DMS153 (cell line): ENCODE measurements at regions not wholly inside any gene's neighbourhood (a gene's known extent, or its start where the extent isn't known, plus 50 kb on each side); places are given as distances from the start of the nearest gene placed in this dataset.
"Not testable (repeated sequence)": the region's sequence is repeated elsewhere in the genome, so short reads cannot be mapped to it uniquely, and the experiment has no call there.

Experiments
- DNase-seq: peaks from one replicate; lab custom pipeline; 2025; lab: John Stamatoyannopoulos, UW

DNA sequence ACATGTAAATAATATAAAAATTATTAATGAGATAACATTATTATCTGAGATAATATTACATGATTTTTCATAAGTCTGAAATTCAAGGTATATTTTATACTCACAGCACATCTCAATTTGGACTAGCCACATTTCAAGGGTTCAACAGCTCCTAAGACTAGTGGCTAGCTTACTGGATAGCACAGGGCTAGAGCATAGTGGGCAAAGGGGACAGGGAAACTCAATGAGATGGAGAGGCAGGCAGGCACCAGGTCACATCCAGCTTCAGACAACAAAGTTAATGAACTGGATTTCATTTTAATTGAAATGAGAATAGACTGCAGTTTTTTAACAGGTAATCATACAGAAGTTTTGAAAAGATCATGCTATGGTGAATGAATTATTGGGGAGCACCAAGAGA is 137.4 kb downstream of the NBPF8 start:
- not testable (repeated sequence) for DNase-seq

DNA sequence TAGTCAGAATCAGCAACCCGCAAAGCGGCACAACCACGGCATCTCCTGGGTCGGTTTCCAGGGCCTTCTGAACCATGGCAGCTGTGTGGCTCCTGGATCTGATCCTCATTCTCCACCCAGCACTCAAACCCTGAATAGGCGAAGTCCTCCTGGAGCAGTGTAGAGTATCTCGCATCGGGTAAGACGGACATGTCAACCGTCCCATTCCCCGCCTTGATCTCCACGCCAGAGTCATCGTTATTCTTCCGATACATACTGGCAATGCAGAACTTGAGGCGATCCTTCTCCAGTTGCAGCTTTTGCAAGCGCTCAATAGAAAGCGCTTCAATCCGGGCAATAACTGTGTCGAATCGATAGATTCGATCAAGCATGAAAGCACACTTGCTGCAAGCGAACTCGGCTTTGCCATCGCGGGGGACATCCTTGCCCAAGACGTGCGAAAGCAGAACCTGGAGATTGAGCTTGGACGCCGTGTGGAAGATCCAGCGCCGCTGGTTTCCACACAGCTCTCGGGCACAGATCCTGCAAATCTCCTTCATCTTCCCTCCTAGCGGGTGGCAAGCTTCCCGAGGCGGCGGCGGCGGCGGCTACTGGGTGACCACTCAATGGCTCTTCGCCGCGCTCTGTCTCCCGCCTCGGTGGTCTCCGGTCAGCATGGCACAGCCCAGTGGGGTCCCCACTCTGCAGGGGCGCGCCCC is 142.9 kb downstream of the NBPF8 start:
- not testable (repeated sequence) for DNase-seq

DNA sequence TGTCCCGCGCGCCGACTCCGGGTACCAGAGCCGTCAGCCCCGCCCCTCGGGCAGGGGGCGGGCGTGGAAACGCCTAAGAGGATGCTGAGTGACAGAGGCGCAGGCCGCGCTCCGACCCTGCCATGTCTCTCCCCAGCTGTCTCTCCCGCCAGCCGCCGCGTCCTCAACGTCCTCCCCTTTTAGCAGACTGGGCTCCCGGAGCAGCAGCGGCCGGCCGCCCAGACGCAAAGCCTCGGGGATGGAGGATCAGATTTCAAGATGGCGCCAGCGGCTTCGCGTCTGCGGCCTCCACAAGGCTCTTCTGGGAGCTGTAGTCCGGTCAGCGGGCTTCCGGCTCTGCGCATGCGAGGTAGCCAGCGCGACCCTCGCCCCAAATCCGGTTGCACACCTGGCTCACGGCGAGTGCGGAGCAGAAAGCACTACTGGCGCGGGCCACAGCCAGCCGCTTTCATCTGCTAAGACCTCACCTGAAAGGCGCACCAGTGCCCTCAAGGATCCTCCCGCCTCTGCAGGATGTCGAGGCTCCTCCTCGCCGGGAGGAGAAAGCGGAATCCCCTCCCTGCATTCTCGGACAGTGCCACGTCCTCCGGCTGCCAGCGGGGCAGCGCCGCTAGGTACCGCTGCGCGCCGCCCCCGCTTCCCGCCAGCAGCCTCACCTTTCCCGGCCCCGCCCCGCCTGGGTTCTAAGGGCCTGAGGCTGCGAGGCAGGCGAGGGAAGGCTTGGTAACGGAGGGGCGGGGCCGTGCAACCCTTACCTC is 143.6 kb downstream of the NBPF8 start:
- DNase-seq, result peak; percentile 49

DNA sequence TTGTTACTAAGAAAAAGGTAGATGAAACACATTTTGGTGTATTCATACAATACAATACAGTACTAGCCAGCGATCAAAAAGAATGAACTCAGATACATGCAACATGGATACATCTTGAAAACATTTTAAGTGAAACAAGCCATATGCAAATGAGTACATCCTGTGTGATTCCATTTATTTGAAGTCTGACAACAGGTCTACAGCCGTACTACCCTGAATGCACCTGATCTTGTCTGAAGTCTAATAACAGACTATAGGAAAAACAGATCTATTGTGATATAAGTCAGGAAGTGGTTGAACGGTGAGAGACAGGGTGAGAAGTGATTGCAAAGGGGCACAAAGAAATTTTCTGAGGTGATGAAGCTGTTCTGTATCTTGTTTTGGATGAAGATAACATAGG is 146.9 kb downstream of the NBPF8 start:
- DNase-seq, result not testable (repeated sequence)

DNA sequence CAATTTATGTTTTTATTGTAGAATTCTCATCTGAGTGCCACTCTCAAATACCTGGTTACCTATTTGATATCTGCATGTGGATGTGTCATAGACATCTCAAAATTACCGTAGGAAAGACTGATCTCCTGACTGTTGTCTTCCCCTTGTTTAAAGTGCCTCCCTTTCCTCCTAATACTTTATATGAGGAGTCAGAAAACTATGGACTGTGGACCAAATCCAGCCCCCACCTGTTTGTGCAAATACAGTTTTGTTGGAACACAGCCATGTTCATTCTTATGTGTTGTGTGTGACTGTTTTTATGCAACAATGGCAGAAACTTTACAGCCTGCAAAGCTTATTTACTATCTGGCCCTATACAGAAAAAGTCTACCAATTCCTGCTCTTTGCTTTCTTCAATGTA is 150.6 kb downstream of the NBPF8 start:
- not testable (repeated sequence) for DNase-seq

DNA sequence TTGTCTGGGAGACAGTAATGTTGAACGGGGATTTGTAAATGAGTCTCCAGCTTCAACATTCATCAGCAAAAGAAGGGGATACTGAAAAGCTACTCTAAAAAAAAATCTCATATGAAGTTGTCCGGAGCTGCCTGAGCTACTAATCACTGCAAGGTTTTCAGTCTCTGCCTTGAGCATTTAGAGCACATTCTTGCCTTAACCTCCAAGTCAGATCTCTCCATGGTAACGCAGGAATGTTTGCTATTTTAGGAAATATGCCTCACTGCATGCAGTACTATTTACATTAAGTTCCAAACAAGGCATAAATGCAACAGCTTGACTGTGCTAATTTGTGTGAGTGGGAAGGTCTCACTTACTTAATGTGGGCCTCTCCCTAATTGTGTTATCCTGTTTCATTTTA is 152.8 kb downstream of the NBPF8 start:
- not testable (repeated sequence) for DNase-seq

DNA sequence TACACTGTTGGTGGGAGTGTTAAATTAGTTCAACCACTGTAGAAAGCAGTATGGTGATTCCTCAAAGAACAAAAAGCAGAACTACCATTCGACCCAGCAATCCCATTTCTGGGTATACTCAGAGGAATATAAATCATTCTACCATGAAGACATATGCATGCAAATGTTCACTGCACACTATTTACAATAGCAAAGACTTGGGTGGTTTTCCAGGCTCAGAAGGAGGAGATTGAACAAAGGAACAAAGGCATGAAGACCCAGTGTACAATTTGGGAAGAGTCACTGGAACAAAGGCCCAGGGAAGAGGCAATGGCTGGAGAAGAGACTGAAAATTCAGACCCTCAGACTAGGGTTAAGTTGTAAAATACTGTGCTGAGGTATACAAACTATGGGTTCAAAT is 148.5 kb upstream of the NBPF26 start:
- not testable (repeated sequence) for DNase-seq

DNA sequence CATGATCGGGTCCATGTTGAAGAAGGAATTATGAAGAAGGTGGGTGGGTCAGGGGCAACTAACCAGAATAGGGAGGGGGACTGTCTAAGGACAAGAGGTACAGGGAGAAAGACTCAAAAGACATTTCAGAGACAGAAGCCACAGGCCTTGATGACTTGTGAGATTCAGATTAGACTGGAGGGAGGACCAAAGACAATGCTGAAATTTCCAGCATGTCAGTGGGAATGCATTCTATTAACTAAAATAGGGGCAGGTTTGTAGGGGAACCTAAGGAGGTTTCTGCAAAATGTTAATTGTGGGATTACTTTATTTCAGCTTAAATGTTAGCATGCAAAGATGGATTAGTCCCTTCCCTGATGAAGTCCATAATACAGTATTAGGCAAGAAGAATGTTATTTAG is 141.6 kb upstream of the NBPF26 start:
- not testable (repeated sequence) for DNase-seq

DNA sequence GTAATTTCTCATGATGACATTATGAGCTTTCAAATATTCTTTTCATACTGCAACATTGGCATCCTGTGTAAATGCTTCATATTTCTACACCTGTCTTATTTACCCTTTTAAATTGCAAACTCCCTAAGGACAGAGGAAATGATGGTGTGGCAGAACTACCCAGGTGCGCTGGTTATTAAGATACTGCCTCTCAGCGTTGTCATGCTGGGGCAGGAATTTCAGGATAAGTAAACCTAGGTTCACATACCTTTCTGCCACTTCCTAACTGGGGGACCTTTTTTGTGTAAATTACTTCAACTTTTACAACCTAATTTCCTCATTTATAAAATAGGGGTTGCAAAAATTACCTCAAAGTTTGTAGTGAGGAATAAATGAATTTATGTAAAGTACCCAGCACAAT is 137.7 kb upstream of the NBPF26 start:
- DNase-seq, result not testable (repeated sequence)

DNA sequence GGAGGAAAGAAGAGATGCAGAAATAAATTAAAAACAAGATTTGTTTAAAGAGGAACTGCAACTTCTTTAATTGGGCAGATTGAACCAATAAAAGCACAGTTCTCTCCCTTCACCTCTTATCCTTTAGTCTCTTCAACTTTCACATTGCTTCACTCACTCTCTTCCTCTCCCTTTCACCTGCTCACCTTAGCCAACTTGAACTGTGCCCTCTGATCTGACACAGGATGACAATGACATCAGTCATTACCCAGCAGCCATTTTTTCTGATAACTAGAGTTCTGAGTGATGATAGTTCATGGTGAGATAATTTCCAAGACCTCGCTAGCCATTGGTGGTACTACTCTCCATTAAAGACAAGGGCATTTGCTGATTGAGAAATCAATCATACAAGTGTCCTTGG is 134.9 kb upstream of the NBPF26 start:
- DNase-seq, result not testable (repeated sequence)

DNA sequence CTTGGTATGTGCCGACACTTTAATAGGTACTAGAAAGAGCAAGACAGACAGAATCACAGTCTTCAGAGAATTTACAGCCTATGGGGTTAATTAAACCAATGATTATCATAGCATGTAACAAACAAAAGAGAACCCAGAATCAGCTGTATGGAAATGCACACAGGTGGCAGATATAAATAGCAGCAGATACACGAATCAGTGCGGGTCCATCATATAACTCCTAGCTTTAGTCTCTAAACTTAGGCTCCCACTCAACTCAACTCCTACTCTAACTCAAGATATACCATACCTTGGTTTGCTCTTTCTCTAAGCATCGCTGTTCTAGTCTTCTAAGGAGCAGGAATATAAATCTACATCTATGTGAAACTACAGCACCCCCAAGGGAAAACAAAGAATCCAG is 132.0 kb upstream of the NBPF26 start:
- not testable (repeated sequence) for DNase-seq

DNA sequence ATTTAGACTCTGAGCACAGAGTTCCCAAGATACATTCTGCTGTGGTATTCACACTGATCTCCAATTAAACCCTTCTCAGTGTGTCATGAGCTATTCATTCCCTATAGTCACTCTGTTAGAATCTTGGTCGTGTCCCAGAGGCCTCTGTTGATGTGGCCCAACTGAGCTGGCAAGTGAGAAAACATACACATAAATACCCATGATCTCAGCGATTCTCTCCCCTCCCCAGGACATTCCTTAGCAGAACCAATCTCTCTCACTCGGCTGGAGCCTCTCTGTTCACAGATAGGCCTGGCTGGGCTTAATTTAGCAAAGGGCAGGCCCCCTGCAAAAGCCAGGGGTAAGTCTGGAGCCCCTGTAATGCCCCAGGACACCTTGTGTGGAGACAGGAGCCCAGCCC is 130.8 kb upstream of the NBPF26 start:
- not testable (repeated sequence) for DNase-seq

DNA sequence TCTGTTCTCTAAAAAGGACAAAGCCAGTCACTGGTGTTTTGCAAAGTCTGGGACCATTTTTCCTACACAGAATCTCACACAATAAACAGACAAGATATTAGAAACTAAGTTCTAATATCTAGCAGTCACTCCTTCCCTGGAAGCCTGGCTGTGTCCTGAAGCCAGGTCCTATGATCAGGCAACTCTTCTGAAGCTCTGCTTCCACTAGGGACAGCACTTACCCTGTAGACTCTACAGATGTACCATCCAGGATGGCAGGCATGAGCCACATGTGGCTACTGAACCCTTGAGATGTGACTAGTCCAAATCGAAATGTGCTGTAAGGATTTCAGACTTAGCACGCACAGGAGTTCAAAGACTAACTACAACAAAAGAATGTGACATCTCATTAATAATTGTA is 130.1 kb upstream of the NBPF26 start:
- DNase-seq, result not testable (repeated sequence)

DNA sequence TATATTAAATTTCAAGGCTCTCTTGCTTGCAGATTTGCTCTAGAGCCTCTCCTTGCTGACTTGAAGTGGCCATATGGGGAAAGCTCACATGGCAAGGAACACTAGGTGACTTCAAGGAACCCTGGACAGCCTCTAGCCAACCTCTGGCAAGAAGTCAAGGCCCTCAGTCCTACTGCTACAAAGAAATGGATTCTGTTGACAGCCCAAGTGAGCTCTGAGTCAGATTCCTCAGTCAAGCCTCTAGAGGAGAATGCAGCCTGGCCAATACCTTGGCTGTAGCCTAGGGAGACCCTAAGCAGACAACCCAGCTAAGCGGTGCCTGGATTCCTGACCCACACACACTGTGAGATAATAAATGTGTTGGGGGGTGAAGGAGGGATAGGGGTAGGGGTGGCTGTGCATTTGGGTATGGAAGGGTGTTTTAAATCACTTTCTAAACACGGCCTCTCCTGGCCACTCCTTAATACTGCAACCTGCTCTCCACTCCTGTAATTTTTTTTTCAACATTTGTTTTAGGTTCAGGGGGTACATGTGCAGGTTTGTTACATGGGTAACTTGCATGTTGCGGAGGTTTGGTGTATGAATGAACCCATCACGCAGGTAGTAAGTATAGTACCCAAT is 125.3 kb upstream of the NBPF26 start:
- DNase-seq, result not testable (repeated sequence)

DNA sequence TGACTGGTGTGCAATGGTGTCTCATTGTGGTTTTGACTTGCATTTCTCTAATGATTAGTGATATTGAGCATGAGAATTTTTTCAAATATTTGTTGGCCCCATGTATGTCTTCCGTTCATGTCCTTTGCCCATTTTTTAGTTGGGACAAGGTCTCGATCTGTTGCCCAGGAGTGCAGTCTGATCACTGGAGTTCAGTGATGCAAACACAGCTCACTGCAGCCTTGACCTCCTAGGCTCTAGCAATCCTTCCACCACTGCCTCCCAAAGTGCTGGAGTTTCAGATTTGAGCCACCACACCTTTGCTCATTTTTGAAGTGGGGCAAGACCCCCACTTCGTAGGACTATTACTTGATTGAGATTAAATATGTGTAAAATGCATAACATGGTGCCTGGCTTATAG is 124.2 kb upstream of the NBPF26 start:
- DNase-seq, result not testable (repeated sequence)

DNA sequence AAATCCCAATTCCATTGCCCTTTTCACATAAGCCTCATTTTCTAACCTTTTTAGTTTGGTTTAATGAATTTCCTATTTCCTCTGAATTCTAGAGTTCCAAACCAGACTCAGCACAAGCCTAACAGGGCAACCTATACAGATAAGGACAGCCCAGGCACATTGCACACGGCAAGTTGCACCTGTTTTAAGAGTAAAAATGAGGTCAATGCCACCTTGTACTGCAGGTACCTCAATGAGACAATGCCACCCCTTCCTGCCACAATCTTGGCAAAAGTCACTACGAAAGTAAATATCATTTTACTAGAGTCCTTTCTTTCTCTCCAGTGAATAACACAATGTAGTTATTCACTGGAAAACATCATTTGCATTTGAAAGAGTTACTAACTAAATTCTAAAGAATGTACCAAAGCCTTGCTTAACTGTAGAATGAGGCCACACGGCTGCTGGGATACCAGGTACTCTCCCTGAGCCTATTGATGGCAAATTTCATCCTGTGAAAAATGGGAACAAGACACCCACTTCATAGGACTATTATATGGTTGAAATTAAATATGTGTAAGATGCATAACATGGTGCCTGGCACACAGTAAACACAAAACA is 123.2 kb upstream of the NBPF26 start:
- not testable (repeated sequence) for DNase-seq

DNA sequence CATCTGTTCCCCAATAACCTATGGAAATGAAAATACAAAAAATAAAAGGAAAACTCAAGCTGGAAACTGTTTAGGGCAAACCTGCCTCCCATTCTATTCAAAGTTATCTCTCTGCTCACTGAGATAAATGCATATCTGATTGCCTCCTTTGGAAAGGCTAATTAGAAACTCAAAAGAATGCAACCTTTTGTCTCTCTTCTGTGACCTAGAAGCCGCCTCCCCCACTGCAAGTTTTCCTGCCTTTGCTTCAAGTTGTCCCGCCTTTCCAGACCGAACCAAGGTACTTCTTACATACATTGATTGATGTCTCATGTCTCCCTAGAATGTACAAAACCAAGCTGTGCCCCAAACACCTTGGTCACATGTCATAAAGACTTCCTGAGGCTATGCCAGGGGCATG is 115.9 kb upstream of the NBPF26 start:
- not testable (repeated sequence) for DNase-seq

DNA sequence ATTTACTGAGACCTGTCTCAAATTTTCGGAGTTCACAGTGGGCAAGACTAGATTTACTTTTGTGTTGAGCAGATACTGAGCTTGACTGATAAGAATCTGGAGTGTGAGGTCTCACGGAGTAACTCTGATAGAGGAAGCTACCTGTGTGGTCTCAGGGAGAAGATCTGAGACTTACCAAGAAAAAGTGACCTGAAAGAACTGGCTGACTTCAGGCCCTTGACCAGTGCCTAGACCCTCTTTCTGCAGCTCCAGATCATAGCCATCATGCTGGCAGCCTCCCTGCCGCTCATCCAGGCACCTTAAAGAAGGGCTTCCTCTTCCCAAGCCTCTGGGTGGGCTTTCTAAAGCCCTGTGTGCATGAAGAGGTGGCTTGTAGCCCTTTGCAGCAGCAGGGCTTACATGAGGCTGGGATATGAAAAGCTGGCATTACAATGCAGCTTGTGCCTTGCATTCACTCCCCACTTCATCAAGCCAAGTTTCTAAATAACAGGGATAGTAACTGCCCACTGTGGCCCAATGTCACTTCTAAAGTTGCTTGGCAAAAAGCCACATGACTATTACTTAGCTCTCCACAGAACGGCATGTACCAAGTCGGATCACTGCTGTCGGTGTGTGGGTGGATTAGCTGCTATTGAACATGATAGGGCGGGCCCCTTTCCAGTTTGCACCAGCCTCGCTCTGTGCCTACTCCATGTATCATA is 115.3 kb upstream of the NBPF26 start:
- not testable (repeated sequence) for DNase-seq

DNA sequence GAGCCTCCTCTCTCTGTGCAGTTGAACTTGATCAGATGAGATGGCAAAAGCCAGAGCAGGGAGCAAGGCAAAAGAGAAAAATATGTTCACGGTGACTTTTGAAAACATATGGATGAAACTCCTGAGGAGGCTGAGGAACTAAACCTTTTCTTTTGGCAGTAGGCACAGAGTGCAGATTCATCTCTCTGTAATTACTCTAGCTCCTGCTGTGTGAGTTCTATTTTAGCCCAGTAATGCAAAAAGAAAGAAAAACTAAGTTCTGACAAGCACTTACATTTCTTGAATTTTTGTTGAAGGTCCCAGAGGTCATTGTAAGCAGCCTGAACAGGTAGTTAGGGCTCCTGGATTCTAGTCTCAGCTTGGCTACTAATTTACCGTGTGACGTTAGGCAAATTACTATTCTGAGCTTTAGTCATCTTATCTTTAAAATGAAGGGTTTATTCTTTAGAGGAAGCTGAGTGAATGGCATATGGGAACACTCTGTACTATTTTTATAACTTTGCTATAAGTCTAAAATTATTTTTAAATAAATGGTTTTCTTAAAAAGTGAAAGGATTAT is 114.7 kb upstream of the NBPF26 start:
- not testable (repeated sequence) for DNase-seq

DNA sequence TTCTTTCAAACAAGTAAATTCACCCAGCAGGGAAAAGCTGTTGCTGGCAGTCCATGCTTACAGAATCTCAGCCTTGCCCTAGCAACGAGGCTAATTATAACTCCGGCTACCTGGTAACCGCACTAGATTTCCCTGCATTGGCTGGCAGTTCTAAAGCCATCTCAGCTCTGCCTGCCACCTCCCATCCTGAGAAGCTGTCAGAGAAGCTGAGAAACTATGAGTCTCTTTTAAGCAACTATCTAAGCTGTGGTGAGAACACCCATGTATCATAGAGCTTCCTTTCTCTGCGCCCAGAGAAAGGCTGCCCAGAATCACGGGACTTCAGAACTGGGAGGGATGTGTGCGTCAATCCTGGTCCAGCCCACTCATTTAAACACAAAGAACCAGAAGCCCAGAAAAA is 113.9 kb upstream of the NBPF26 start:
- not testable (repeated sequence) for DNase-seq

DNA sequence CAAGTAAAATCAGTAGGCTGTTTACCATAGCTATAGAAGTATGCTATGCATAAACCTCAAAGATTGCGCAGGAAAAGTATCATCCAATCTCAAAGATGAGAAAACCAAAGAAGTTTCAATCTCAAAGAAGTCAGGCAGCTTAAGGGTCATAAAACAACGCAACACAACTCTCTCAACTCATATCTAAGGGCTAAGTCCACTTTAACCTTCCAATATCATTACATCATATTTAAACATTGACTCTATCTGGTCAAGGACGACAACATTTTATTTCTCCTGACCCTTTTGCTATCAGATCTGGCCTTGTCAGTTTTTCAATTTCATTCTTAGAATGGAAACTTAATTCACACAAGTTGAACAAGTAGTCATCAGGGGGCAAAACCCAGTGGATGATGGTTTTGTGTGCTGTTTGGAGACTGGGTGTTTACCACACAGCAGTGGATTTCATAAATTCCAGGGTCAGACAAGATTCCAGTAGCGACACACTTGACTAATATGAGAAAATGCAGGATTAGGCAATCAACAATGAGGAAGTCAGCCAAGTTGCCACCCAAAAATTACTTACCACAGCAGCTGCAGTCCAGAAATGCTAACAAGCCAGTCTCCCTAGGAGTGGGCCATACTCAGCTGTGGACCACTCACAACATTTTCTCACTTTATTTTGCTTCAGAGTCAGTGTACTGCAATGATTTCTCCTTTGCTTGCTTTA is 108.7 kb upstream of the NBPF26 start:
- DNase-seq, result not testable (repeated sequence)
